Fibroblast of villous mesenchyme (primary cell): ENCODE measurements at regions not wholly inside any gene's neighbourhood (a gene's known extent, or its start where the extent isn't known, plus 50 kb on each side); places are given as distances from the start of the nearest gene placed in this dataset.
"Not testable (repeated sequence)": the region's sequence is repeated elsewhere in the genome, so short reads cannot be mapped to it uniquely, and the experiment has no call there.

Experiments used
- DNase-seq: peaks from one replicate; pipeline ENCODE4 v3.0.0-alpha.2; 2010; ENCODE audit warnings: low read depth
- H3K4me3 ChIP-seq: 2 replicates; pipeline ENCODE4 v1.5.1; 2011; ENCODE audit warnings: low read depth, mild to moderate bottlenecking, low read length
- TF ChIP-seq, protein P1 (sequence below): IDR thresholded peaks from 2 replicates; pipeline ENCODE4 v1.5.1; 2012; ENCODE audit warnings: low read depth, mild to moderate bottlenecking, low read length; ENCODE audit not compliant: insufficient read depth

DNA sequence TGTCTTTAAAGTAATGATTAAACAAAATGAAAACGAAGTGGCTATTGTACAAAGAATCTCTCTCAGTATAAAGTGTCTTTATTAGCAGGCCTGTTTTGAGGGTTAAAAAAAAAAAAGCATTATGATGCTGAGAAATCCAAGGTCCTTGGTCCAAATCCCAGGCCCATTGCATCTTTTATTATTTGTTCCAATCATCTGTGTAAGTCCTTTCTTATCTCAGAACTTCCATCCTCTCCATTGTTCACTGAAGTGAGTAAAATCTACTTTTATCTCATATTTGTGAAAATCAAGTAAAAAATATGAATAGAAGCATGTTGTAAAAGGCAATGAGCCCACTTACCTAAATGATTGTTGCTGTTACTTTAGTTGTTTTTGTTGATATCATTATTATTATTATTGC is 499.1 kb upstream of the JAG1 start:
- no peak for DNase-seq
- TF ChIP-seq, protein P1, sequence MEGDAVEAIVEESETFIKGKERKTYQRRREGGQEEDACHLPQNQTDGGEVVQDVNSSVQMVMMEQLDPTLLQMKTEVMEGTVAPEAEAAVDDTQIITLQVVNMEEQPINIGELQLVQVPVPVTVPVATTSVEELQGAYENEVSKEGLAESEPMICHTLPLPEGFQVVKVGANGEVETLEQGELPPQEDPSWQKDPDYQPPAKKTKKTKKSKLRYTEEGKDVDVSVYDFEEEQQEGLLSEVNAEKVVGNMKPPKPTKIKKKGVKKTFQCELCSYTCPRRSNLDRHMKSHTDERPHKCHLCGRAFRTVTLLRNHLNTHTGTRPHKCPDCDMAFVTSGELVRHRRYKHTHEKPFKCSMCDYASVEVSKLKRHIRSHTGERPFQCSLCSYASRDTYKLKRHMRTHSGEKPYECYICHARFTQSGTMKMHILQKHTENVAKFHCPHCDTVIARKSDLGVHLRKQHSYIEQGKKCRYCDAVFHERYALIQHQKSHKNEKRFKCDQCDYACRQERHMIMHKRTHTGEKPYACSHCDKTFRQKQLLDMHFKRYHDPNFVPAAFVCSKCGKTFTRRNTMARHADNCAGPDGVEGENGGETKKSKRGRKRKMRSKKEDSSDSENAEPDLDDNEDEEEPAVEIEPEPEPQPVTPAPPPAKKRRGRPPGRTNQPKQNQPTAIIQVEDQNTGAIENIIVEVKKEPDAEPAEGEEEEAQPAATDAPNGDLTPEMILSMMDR, result no peak
- no peak overlapping the region for H3K4me3 ChIP-seq

DNA sequence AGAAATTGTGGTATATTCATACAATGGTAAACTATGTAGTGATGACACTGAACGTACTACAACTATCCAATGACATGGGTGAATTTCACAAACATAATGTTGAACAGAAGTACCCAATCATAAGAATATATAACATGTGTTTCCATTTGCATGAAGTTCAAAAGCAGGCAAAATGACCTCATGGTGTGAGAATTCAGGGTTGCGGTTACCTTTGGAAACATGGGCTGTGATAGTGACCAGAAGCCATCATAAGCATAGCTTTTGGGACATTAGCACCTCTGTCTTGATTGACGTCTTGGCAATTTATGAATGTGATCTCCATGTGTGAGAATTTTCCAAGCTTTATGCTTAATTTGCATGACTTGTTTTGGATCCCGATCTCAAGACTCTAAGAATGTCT is 500.1 kb upstream of the JAG1 start:
- H3K4me3 ChIP-seq, result no peak overlapping the region
- TF ChIP-seq, protein P1, result no peak
- DNase-seq, result no peak

DNA sequence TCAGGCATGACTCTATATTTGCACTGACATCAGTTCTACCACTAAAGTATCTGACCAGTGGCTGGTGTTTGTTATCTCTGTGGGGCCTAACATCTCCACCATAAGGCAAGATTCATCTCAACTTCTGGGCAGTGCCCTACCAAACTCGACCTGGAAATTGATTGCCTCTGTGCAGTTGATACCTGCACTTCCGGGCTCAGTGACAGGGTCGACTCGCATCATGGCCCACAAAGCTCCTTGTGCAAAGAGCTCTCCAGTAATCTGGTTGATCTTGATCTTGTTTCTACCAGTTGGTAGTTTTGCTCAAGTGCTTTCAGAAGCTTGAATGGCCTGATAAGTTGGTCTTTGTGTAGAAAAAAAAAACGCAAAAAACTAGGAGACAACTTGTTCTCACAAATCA is 501.1 kb upstream of the JAG1 start:
- DNase-seq, result no peak
- TF ChIP-seq, protein P1, result no peak
- no peak overlapping the region for H3K4me3 ChIP-seq

DNA sequence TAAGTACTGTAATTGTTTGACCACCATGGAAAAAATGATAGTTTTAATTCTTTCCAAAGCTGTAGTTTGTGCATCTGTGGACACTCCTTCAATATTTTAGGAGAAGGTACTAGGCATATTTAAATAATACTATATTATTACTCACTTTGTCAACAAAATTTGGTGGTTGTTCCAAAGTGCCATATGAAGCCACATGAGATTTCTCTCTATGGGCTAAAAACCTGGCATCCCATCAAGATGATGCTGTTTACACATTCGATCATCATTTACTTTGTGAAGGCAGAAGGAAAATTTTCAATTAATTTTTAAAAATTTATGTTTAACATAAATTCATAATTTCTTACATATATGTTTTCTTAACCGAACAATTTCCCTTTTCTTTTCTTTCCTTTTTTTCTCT is 502.6 kb upstream of the JAG1 start:
- DNase-seq, result no peak
- H3K4me3 ChIP-seq, result no peak overlapping the region
- TF ChIP-seq, protein P1, result no peak

DNA sequence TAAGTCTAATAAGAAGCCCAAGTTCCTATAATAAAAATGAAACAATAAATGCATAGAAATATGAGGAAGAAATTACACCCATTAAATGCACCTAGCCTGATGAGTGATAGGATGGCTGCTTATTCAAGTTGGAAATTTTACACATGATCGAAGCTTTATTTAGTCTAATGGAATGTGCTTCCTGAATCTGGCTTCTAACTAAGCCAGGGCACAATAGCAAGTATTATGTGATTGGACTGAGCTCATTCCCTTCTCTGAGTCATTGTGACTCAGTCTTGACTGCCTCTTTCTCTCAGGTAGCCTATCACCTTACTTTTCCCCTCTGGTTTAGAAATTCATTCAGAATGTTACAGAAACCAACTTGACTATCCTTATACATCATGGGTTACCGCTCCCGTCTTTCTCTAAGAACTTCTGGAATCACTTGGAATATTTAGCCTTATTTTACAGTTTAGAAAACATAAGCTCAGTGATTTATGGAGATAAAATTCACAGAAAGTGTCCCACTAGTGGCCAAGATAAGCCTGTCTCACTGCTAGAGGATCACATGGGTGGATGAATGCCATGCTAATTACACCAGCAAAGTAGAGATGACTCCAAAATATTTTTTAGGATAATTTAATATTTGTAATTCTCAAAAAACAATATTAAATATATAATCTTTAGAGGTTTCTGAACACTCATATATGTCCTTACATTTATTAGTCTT is 505.3 kb upstream of the JAG1 start:
- H3K4me3 ChIP-seq, result no peak overlapping the region
- TF ChIP-seq, protein P1, result no peak
- DNase-seq, result no peak

DNA sequence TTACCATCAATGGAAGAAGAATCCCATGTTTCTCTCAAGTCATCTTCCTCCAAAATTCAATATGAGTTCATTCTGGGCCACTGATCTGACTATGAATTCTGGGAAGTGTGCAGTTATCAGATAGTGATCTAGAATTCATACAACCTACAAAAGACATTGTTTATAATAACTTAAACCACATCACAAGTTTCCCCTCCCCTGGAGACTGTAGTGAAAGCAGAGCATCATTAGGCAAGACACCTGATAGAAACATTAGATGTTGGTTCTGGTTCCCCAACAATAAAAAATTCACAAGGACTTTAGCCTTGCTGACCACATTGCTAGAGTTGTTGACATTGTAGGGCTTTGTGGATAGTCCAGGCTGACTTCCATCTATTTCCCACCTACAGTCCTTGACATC is 506.4 kb upstream of the JAG1 start:
- TF ChIP-seq, protein P1, result no peak
- H3K4me3 ChIP-seq, result no peak overlapping the region
- DNase-seq, result no peak

DNA sequence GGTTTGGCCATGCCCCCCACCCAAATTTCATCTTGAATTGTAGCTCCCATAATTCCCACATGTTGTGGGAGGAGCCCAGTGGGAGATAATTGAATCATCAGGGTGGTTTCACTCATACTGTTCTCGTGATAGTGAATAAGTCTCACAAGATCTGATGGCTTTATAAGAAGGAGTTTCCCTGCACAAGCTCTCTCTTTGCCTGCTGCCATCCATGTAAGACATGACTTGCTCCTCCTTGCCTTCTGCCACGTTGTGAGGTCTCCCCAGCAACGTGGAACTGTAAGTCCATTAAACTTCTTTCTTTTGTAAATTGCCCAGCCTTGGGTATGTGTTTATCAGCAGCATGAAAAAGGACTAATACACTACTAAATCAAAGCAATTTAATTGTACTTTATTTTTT is 507.3 kb upstream of the JAG1 start:
- H3K4me3 ChIP-seq, DNase-seq: not testable (repeated sequence)
